Keratinocyte (primary cell): ENCODE measurements at regions not wholly inside any gene's neighbourhood (a gene's known extent, or its start where the extent isn't known, plus 50 kb on each side); places are given as distances from the start of the nearest gene placed in this dataset.

Experiments used
- CTCF ChIP-seq, 3 experiments: IDR thresholded peaks in 1 of 3; conservative IDR thresholded peaks in 1 of 3; optimal IDR thresholded peaks in 1 of 3; 2 replicates in 2 of 3; 3 replicates in 1 of 3; pipeline versions ENCODE3 to v1.5.1; 2011; ENCODE audit warnings: low read length in 3 of 3, mild to moderate bottlenecking in 3 of 3, moderate library complexity in 2 of 3, control low read depth in 1 of 3, inconsistent platforms in 1 of 3; ENCODE audit not compliant: insufficient read depth in 2 of 3; ENCODE audit errors: extremely low read depth in 1 of 3
- EZH2 ChIP-seq: IDR thresholded peaks from one replicate; pipeline ENCODE4 v1.6.1; 2012; ENCODE audit warnings: inconsistent platforms, mild to moderate bottlenecking, low read length, moderate library complexity

DNA sequence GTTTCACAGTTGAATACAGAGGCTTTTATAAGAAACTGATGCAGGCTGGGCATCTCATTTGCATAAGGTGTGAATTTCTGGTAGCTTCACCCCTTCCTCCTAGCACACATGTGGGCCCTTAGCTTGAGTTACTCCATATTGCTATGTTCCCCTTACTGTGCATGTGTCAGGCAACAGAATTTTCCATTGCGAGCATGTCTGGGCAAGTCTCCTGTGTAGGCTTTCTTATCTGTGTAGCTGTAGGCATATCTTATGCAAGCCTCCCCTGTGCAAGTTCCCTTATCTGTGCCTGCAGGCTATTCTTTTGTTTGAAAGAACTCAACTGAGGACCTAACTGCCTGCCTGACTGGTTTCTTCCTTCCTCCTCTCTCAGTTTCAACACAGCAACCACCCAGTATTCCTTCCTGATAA is 597.4 kb upstream of the CDH5 start:
- TF ChIP-seq CTCF (optimal IDR thresholded peaks at IDR 0.05 in 1 of 3, IDR thresholded peaks at IDR 0.05 in 1 of 3, conservative IDR thresholded peaks at IDR 0.05 in 1 of 3; ENCODE audit: extremely low read depth in 1 of 3, insufficient read depth in 2 of 3, low read length in 3 of 3) (no peak), EZH2 (no peak)
